ENCODE measurements at regions not wholly inside any gene's neighbourhood (a gene's known extent, or its start where the extent isn't known, plus 50 kb on each side); places are given as distances from the start of the nearest gene placed in this dataset.

DNA sequence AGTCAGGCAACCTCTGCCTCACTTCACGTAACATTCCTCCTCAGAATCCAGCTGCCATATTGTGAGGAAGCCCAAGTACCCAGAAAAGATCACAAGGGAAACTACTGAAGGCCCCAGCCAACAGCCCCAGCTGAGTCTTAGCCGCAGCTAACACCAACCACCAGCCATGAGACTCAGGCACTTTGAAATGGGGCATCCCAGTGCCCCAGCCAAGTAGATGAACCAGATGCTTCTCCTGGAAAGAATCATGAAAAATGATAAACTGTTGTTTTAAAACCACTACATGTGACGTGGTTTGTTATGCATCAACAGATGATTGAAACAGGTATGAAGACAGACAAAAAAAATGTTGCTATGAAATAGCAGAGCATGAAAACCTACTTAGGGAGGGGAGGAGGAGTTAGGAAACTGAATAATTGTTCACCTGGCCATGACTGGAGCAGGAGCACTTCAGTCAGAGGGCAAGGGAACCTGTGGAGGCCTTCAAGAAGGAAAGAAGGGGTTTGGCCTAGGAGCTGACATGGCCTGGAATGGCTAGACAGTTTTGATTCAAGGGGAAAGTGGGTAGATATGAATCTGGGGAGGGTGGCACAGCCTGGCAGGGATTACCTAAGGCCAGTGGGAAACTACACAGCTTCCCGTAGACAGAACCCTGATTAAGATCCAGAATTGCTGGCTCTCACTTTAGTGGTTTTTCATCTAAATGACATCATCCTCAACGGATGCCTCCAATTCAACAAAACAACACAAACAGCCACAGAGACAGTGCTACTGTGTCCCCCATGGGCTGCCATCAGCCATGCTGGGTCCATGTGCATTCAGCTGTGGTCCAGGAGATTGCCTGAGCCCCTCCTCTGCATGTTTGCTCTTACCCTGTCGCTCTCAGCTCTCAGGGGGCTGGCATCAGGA lies 211.6 kb downstream of the SYK start:
- TF ChIP-seq, protein P1, sequence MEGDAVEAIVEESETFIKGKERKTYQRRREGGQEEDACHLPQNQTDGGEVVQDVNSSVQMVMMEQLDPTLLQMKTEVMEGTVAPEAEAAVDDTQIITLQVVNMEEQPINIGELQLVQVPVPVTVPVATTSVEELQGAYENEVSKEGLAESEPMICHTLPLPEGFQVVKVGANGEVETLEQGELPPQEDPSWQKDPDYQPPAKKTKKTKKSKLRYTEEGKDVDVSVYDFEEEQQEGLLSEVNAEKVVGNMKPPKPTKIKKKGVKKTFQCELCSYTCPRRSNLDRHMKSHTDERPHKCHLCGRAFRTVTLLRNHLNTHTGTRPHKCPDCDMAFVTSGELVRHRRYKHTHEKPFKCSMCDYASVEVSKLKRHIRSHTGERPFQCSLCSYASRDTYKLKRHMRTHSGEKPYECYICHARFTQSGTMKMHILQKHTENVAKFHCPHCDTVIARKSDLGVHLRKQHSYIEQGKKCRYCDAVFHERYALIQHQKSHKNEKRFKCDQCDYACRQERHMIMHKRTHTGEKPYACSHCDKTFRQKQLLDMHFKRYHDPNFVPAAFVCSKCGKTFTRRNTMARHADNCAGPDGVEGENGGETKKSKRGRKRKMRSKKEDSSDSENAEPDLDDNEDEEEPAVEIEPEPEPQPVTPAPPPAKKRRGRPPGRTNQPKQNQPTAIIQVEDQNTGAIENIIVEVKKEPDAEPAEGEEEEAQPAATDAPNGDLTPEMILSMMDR (IDR thresholded peaks at IDR 0.05; ENCODE audit: insufficient read depth, low read depth, low read length) = no peak
- TF ChIP-seq EZH2 (IDR thresholded peaks at IDR 0.05; ENCODE audit: insufficient read depth, low read length) = no peak

All from astrocyte (in vitro differentiated cells and primary cell).